ENCODE measurements at regions not wholly inside any gene's neighbourhood (a gene's known extent, or its start where the extent isn't known, plus 50 kb on each side); places are given as distances from the start of the nearest gene placed in this dataset.

DNA sequence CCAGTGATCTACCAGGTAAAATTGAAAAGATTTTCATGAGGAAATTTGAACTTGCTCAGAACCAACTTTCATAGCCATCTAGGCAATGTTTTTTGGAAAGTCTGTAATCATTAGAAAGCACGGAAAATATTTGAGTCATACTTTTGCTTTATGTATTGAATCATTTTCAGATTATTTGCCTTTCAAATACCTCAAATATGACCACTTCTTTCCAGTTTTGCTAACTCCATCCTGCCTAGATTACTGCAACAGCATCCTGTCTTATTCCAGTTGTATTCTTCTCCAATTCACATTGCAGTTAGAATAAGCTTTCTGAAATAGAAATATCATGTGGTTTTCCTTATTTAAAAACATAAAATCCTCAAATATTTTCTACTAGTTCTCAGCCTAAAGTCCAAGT lies 239.8 kb upstream of the FAR2 start:
- Histone ChIP-seq H3K27me3 (ENCODE audit: insufficient read depth, low read depth, low read length) (no peaks in the 10 kb centered on the region), H3K27ac (ENCODE audit: low read length) (no peak overlapping the region), H3K9me2 (ENCODE audit: insufficient read depth, low read length) (no peaks in the 10 kb centered on the region), H3K4me3 (ENCODE audit: low read length) (no peak overlapping the region), H2AFZ (ENCODE audit: low read depth, low read length) (no peak overlapping the region), H3F3A (ENCODE audit: insufficient read depth, low read length, poor library complexity, severe bottlenecking) (no peaks in the 10 kb centered on the region), H4K20me1 (ENCODE audit: insufficient read depth) (no peaks in the 10 kb centered on the region), H3K79me2 (replicated peaks; ENCODE audit: insufficient read depth, low read length) (no peaks in the 10 kb centered on the region), H3K9ac (ENCODE audit: low read length) (no peak overlapping the region), H3K4me2 (ENCODE audit: low read length) (no peak overlapping the region), H3K9me3 (ENCODE audit: low read length) (no peaks in the 10 kb centered on the region), H3K36me3 (ENCODE audit: insufficient read depth, low read length) (no peaks in the 10 kb centered on the region)
- TF ChIP-seq RAD21 (conservative IDR thresholded peaks at IDR 0.05), result no peak
- TF ChIP-seq EP300 (conservative IDR thresholded peaks at IDR 0.05; ENCODE audit: poor library complexity, severe bottlenecking), result no peak
- no peak for TF ChIP-seq SMC3 (conservative IDR thresholded peaks at IDR 0.05; ENCODE audit: poor library complexity)
- TF ChIP-seq, protein P1, sequence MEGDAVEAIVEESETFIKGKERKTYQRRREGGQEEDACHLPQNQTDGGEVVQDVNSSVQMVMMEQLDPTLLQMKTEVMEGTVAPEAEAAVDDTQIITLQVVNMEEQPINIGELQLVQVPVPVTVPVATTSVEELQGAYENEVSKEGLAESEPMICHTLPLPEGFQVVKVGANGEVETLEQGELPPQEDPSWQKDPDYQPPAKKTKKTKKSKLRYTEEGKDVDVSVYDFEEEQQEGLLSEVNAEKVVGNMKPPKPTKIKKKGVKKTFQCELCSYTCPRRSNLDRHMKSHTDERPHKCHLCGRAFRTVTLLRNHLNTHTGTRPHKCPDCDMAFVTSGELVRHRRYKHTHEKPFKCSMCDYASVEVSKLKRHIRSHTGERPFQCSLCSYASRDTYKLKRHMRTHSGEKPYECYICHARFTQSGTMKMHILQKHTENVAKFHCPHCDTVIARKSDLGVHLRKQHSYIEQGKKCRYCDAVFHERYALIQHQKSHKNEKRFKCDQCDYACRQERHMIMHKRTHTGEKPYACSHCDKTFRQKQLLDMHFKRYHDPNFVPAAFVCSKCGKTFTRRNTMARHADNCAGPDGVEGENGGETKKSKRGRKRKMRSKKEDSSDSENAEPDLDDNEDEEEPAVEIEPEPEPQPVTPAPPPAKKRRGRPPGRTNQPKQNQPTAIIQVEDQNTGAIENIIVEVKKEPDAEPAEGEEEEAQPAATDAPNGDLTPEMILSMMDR (IDR thresholded peaks at IDR 0.05; ENCODE audit: poor library complexity, severe bottlenecking), result no peak
- TF ChIP-seq MXI1 (conservative IDR thresholded peaks at IDR 0.05; ENCODE audit: poor library complexity, severe bottlenecking), result no peak
- no peak for TF ChIP-seq TAF1 (IDR thresholded peaks at IDR 0.05; ENCODE audit: low read depth)
- TF ChIP-seq, protein P2, sequence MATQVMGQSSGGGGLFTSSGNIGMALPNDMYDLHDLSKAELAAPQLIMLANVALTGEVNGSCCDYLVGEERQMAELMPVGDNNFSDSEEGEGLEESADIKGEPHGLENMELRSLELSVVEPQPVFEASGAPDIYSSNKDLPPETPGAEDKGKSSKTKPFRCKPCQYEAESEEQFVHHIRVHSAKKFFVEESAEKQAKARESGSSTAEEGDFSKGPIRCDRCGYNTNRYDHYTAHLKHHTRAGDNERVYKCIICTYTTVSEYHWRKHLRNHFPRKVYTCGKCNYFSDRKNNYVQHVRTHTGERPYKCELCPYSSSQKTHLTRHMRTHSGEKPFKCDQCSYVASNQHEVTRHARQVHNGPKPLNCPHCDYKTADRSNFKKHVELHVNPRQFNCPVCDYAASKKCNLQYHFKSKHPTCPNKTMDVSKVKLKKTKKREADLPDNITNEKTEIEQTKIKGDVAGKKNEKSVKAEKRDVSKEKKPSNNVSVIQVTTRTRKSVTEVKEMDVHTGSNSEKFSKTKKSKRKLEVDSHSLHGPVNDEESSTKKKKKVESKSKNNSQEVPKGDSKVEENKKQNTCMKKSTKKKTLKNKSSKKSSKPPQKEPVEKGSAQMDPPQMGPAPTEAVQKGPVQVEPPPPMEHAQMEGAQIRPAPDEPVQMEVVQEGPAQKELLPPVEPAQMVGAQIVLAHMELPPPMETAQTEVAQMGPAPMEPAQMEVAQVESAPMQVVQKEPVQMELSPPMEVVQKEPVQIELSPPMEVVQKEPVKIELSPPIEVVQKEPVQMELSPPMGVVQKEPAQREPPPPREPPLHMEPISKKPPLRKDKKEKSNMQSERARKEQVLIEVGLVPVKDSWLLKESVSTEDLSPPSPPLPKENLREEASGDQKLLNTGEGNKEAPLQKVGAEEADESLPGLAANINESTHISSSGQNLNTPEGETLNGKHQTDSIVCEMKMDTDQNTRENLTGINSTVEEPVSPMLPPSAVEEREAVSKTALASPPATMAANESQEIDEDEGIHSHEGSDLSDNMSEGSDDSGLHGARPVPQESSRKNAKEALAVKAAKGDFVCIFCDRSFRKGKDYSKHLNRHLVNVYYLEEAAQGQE (IDR thresholded peaks at IDR 0.05; ENCODE audit: borderline replicate concordance), result no peak
- no peak for TF ChIP-seq EZH2 (IDR thresholded peaks at IDR 0.05; ENCODE audit: borderline replicate concordance, insufficient read depth, low read length, poor library complexity, severe bottlenecking)
- no peak for TF ChIP-seq POLR2AphosphoS5 (IDR thresholded peaks at IDR 0.05)

DNA sequence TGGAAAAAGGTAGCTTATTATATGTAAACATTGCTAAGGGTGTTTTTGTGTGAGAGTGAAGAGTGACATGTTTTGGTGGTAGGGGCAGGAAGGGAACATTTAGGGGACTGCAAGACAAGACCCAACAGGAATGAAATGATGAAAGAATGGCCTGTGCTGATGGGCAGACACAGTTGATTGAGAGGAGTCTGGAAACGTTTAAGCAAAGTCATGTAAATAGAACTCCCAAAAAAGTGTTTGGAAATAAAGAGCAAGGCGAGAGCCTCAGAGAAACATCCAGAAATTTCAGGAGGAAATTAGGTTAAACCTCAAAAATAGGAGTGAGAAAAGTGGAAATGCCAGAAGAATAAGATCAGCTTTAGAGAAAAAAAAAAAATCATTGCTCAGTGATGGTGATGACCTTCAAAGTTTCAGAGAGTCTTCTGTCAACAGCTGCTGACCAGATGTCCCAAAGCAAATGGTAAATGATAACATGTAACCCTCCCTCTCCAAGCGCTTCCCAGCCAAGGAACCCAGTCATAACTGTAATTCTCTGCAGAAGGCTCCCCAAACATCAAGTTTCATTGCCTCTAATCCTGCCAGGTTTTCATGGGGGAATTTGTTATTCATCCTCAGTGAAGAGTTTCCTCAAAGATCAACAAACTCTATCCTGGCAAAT lies 223.2 kb upstream of the FAR2 start:
- Histone ChIP-seq H3K27ac (ENCODE audit: low read length) (no peak overlapping the region), H4K20me1 (ENCODE audit: insufficient read depth) (no peaks in the 10 kb centered on the region), H3K9me3 (ENCODE audit: low read length) (no peaks in the 10 kb centered on the region), H3K36me3 (ENCODE audit: insufficient read depth, low read length) (no peaks in the 10 kb centered on the region), H3K9me2 (ENCODE audit: insufficient read depth, low read length) (no peaks in the 10 kb centered on the region), H2AFZ (ENCODE audit: low read depth, low read length) (no peak overlapping the region), H3K79me2 (replicated peaks; ENCODE audit: insufficient read depth, low read length) (no peaks in the 10 kb centered on the region), H3K9ac (ENCODE audit: low read length) (no peak overlapping the region), H3K27me3 (ENCODE audit: insufficient read depth, low read depth, low read length) (no peaks in the 10 kb centered on the region), H3K4me3 (ENCODE audit: low read length) (no peak overlapping the region), H3F3A (ENCODE audit: insufficient read depth, low read length, poor library complexity, severe bottlenecking) (no peaks in the 10 kb centered on the region), H3K4me2 (ENCODE audit: low read length) (no peak overlapping the region)
- no peak for TF ChIP-seq SMC3 (conservative IDR thresholded peaks at IDR 0.05; ENCODE audit: poor library complexity)
- TF ChIP-seq EP300 (conservative IDR thresholded peaks at IDR 0.05; ENCODE audit: poor library complexity, severe bottlenecking), result no peak
- TF ChIP-seq RAD21 (conservative IDR thresholded peaks at IDR 0.05), result no peak
- TF ChIP-seq TAF1 (IDR thresholded peaks at IDR 0.05; ENCODE audit: low read depth), result no peak
- TF ChIP-seq, protein P1 (IDR thresholded peaks at IDR 0.05; ENCODE audit: poor library complexity, severe bottlenecking), result no peak
- TF ChIP-seq, protein P2 (IDR thresholded peaks at IDR 0.05; ENCODE audit: borderline replicate concordance), result no peak
- no peak for TF ChIP-seq MXI1 (conservative IDR thresholded peaks at IDR 0.05; ENCODE audit: poor library complexity, severe bottlenecking)
- no peak for TF ChIP-seq POLR2AphosphoS5 (IDR thresholded peaks at IDR 0.05)
- no peak for TF ChIP-seq EZH2 (IDR thresholded peaks at IDR 0.05; ENCODE audit: borderline replicate concordance, insufficient read depth, low read length, poor library complexity, severe bottlenecking)
